Muscle layer of colon (tissue), 2 donors: ENCODE measurements at regions not wholly inside any gene's neighbourhood (a gene's known extent, or its start where the extent isn't known, plus 50 kb on each side); places are given as distances from the start of the nearest gene placed in this dataset.

Source experiments
- H3K27ac ChIP-seq: one replicate; pipeline ENCODE4 v1.7.0; 2013; ENCODE audit warnings: low read depth, mild to moderate bottlenecking, low read length, moderate library complexity
- H3K27me3 ChIP-seq, 2 donors: one replicate each; pipeline ENCODE4 v1.7.0; 2013; ENCODE audit warnings: low read length in 2 of 2, mild to moderate bottlenecking in 2 of 2; ENCODE audit not compliant: insufficient read depth in 2 of 2, control insufficient read depth in 1 of 2
- H3K36me3 ChIP-seq: one replicate; pipeline ENCODE4 v1.7.0; 2013; ENCODE audit warnings: mild to moderate bottlenecking, low read length; ENCODE audit not compliant: insufficient read depth
- H3K4me1 ChIP-seq: one replicate; pipeline ENCODE4 v1.7.0; 2013; ENCODE audit warnings: mild to moderate bottlenecking, low read length; ENCODE audit not compliant: insufficient read depth
- H3K4me3 ChIP-seq, 2 donors: one replicate each; pipeline ENCODE4 v1.7.0; 2013; ENCODE audit warnings: low read length in 2 of 2, low read depth in 1 of 2, mild to moderate bottlenecking in 1 of 2, moderate library complexity in 1 of 2
- H3K9ac ChIP-seq: one replicate; pipeline ENCODE4 v1.7.0; 2013; ENCODE audit warnings: low read length
- H3K9me3 ChIP-seq: one replicate; pipeline ENCODE4 v1.7.0; 2013; ENCODE audit warnings: mild to moderate bottlenecking, low read length
- donor health status: abdominal sarcoma.
- donor health status: Adenocarcinoma of cecum.

DNA sequence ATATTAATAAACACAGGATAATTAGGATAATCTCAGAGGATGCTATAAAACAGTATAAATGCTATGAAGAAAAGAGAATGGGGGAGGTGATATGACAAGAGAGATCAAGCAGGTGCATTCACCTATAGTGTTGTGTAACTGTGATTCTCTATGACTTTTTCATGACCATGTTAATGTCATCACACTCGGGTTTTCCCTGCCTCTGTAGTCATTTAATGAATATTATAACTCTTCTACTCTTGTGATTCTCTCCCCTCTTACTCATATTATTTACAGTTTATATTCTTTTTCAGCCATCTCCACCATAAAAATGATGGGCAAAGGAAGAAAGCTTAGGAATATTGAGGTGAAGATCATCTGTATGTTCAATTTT, 106.9 kb upstream of the SGK1 start:
- no peak overlapping the region for H3K9ac ChIP-seq
- H3K27ac ChIP-seq: no peak overlapping the region
- H3K4me3 ChIP-seq: no peak overlapping the region
- no peaks in the 10 kb centered on the region for H3K27me3 ChIP-seq
- no peaks in the 10 kb centered on the region for H3K9me3 ChIP-seq
- no peaks in the 10 kb centered on the region for H3K4me1 ChIP-seq
- no peaks in the 10 kb centered on the region for H3K36me3 ChIP-seq

DNA sequence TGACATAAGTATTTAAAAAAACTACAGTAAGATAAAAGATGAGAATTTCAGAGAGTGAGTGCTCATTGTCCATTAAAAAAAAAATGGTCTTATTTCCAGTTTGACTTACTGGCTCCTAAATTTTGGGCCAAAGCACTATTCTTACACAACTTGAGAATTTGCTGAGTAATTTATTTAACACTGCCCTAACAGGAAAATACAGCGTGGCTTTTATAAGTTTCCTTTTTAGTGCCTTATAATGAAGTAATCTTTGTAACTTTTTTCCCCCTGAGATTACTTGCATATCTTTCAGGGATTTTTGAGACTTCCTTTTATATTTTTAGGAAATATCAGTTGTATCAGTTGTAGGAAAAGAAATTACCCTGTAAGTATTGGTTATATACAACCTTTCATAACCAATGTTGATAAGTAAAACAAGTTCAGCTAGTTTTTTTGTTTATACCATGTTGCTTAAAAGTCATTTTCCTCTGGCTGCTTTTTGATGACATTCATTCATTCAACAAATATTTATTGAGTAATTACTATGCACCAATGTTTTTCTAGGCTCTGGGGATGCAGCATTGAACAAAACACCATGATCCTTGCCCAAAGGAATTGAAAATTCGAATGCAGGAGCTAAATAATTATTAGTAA, 106.4 kb upstream of the SGK1 start:
- H3K9me3 ChIP-seq: no peaks in the 10 kb centered on the region
- no peak overlapping the region for H3K4me3 ChIP-seq
- no peaks in the 10 kb centered on the region for H3K36me3 ChIP-seq
- no peak overlapping the region for H3K27ac ChIP-seq
- H3K27me3 ChIP-seq: no peaks in the 10 kb centered on the region
- no peaks in the 10 kb centered on the region for H3K4me1 ChIP-seq
- no peak overlapping the region for H3K9ac ChIP-seq

DNA sequence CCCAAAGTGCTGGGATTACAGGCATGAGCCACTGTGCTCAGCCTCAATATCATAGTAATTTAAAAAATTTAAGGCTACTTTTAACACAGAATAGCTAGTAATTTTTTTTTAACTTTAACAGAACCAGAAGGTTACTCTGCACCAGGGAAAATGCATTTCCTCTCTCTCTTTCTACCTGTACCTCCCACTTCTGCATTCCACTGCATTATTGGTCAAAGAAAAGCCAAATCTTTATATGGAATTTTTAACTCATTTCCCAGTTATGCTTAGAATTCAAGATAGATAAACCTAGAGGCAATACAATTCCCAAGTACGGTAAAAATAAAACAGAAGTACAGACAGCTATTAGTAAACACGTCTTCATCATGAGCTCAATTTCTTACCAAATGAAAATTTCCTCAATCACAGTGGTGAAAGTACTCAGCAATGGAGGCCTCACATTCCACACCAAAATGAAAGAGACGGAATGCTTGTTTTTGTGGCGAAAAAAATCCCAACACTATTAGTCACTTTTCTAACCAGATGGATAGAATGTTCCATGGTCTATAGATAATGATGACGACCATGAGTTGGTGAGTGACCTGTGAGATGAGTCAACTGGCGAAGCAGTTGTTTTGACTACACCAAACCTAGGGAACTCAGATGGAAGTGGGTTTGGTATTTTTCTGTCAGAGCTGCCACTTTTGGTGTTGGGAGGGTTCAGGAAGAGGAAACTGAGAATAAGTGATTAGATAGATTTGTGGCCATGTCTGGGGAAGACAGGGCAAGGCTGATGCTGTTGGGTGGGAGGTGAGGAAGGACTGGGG, 104.7 kb upstream of the SGK1 start:
- H3K27ac ChIP-seq: no peak overlapping the region
- no peak overlapping the region for H3K9ac ChIP-seq
- no peaks in the 10 kb centered on the region for H3K36me3 ChIP-seq
- no peaks in the 10 kb centered on the region for H3K4me1 ChIP-seq
- no peaks in the 10 kb centered on the region for H3K9me3 ChIP-seq
- no peak overlapping the region for H3K4me3 ChIP-seq
- no peaks in the 10 kb centered on the region for H3K27me3 ChIP-seq

DNA sequence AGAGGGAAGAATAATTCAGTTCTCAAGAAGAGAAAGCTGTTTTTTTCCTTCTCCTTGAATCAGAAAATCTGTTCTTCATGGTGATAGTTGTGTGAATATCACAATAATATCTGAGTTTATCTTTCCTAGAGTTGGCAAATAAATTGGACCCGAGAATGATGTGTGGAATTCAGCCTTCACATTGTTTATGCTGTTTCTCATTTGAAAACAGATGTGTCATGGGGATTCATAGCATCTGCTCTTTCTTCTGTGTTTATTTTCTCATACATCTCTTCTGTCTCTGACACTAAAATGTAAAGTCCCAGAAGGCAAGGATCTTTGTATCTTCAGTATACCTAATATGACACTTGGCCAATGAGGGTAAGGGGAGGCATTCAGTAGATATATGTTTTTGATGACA, 103.6 kb upstream of the SGK1 start:
- Histone ChIP-seq H3K36me3 (no peaks in the 10 kb centered on the region), H3K27ac (no peak overlapping the region), H3K4me1 (no peaks in the 10 kb centered on the region), H3K27me3 (no peaks in the 10 kb centered on the region), H3K4me3 (no peak overlapping the region), H3K9me3 (no peaks in the 10 kb centered on the region), H3K9ac (no peak overlapping the region)

- H3K27ac ChIP-seq: no peak overlapping the region
- H3K4me3 ChIP-seq: no peak overlapping the region
- no peaks in the 10 kb centered on the region for H3K9me3 ChIP-seq
- no peak overlapping the region for H3K9ac ChIP-seq
- no peaks in the 10 kb centered on the region for H3K36me3 ChIP-seq
- H3K27me3 ChIP-seq: no peaks in the 10 kb centered on the region
- H3K4me1 ChIP-seq: no peaks in the 10 kb centered on the region
Measured at GRCh38 chr6:134420614-134421181, 102.8 kb upstream of the SGK1 start.

GRCh38 chr6:134419716-134420115, 101.8 kb upstream of the SGK1 start:
- H3K9ac ChIP-seq: no peak overlapping the region
- H3K27ac ChIP-seq: no peak overlapping the region
- no peaks in the 10 kb centered on the region for H3K27me3 ChIP-seq
- H3K4me1 ChIP-seq: no peaks in the 10 kb centered on the region
- H3K4me3 ChIP-seq: no peak overlapping the region
- H3K9me3 ChIP-seq: no peaks in the 10 kb centered on the region
- no peaks in the 10 kb centered on the region for H3K36me3 ChIP-seq

- no peaks in the 10 kb centered on the region for H3K4me1 ChIP-seq
- H3K9me3 ChIP-seq: peaks cover 4% of the 10 kb centered on the region
- no peak overlapping the region for H3K27ac ChIP-seq
- H3K27me3 ChIP-seq: no peaks in the 10 kb centered on the region
- no peaks in the 10 kb centered on the region for H3K36me3 ChIP-seq
- no peak overlapping the region for H3K9ac ChIP-seq
- H3K4me3 ChIP-seq: no peak overlapping the region
Measured at GRCh38 chr6:134416418-134417154, 98.7 kb upstream of the SGK1 start.

- Histone ChIP-seq H3K36me3 (no peaks in the 10 kb centered on the region), H3K4me1 (no peaks in the 10 kb centered on the region), H3K4me3 (no peak overlapping the region), H3K27me3 (no peaks in the 10 kb centered on the region), H3K27ac (no peak overlapping the region), H3K9me3 (peaks cover 4% of the 10 kb centered on the region), H3K9ac (no peak overlapping the region)
Measured at GRCh38 chr6:134415656-134416055, 97.7 kb upstream of the SGK1 start.

DNA sequence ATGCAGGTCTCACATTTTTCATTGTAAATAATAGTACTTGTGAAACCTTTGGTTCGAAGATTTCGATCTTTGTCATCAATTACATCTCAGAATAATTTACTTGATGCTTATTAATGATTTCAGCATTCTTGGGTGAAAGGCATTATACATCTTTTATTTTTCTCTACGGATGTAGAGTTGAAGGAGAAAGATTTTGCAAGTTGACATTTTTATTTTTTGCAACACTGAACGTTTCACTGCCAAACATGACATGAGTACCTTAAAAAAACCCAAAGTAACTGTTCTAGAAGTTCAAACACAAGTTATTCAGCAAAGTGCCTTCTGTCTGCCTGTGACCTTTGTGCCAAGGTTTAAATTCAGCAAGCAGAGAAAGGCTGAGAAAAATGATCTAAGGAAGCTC, 97.3 kb upstream of the SGK1 start:
- H3K4me1 ChIP-seq: no peaks in the 10 kb centered on the region
- H3K9me3 ChIP-seq: peaks cover 4% of the 10 kb centered on the region
- no peaks in the 10 kb centered on the region for H3K36me3 ChIP-seq
- no peak overlapping the region for H3K9ac ChIP-seq
- H3K4me3 ChIP-seq: no peak overlapping the region
- H3K27me3 ChIP-seq: no peaks in the 10 kb centered on the region
- H3K27ac ChIP-seq: no peak overlapping the region

GRCh38 chr6:134414793-134415192, 96.9 kb upstream of the SGK1 start:
- Histone ChIP-seq H3K27me3 (no peaks in the 10 kb centered on the region), H3K9ac (no peak overlapping the region), H3K4me3 (no peak overlapping the region), H3K9me3 (peaks cover 4% of the 10 kb centered on the region), H3K27ac (no peak overlapping the region), H3K4me1 (no peaks in the 10 kb centered on the region), H3K36me3 (no peaks in the 10 kb centered on the region)

GRCh38 chr6:134413241-134413643, 95.3 kb upstream of the SGK1 start:
- no peaks in the 10 kb centered on the region for H3K36me3 ChIP-seq
- peaks cover 4% of the 10 kb centered on the region for H3K9me3 ChIP-seq
- H3K9ac ChIP-seq: no peak overlapping the region
- H3K4me1 ChIP-seq: no peaks in the 10 kb centered on the region
- no peak overlapping the region for H3K4me3 ChIP-seq
- H3K27me3 ChIP-seq: no peaks in the 10 kb centered on the region
- no peak overlapping the region for H3K27ac ChIP-seq
